ENCODE measurements at regions not wholly inside any gene's neighbourhood (a gene's known extent, or its start where the extent isn't known, plus 50 kb on each side); places are given as distances from the start of the nearest gene placed in this dataset.

GRCh38 chr2:238693337-238694093, 154.4 kb upstream of the TWIST2 start:
- no peak for DNase-seq
- TF ChIP-seq GATA1 (IDR thresholded peaks at IDR 0.05; ENCODE audit: low read depth, low read length) (no peak), POLR2A (IDR thresholded peaks at IDR 0.05; ENCODE audit: low read length) (no peak)

- no peak for TF ChIP-seq POLR2A (IDR thresholded peaks at IDR 0.05; ENCODE audit: low read length)
- TF ChIP-seq GATA1 (IDR thresholded peaks at IDR 0.05; ENCODE audit: low read depth, low read length) = no peak
Measured at GRCh38 chr2:238694136-238694755, 153.6 kb upstream of the TWIST2 start.

GRCh38 chr2:238694922-238695321, 153.0 kb upstream of the TWIST2 start:
- TF ChIP-seq GATA1 (IDR thresholded peaks at IDR 0.05; ENCODE audit: low read depth, low read length) (no peak), POLR2A (IDR thresholded peaks at IDR 0.05; ENCODE audit: low read length) (no peak)
- DNase-seq = no peak

More at GRCh38 chr2:238694136-238694755, 153.6 kb upstream of the TWIST2 start:
- no peak for DNase-seq

- no peak for DNase-seq
- TF ChIP-seq GATA1 (IDR thresholded peaks at IDR 0.05; ENCODE audit: low read depth, low read length) = no peak
- TF ChIP-seq POLR2A (IDR thresholded peaks at IDR 0.05; ENCODE audit: low read length) = no peak
Measured at GRCh38 chr2:238695538-238695937, 152.3 kb upstream of the TWIST2 start.

GRCh38 chr2:238696331-238696730, 151.6 kb upstream of the TWIST2 start:
- TF ChIP-seq POLR2A (IDR thresholded peaks at IDR 0.05; ENCODE audit: low read length) = no peak
- no peak for TF ChIP-seq GATA1 (IDR thresholded peaks at IDR 0.05; ENCODE audit: low read depth, low read length)
- no peak for DNase-seq

- no peak for TF ChIP-seq GATA1 (IDR thresholded peaks at IDR 0.05; ENCODE audit: low read depth, low read length)
- no peak for TF ChIP-seq POLR2A (IDR thresholded peaks at IDR 0.05; ENCODE audit: low read length)
- no peak for DNase-seq
Measured at GRCh38 chr2:238696786-238697185, 151.1 kb upstream of the TWIST2 start.

GRCh38 chr2:238697193-238698071, 150.5 kb upstream of the TWIST2 start:
- TF ChIP-seq POLR2A (IDR thresholded peaks at IDR 0.05; ENCODE audit: low read length) (no peak), GATA1 (IDR thresholded peaks at IDR 0.05; ENCODE audit: low read depth, low read length) (no peak)
- no peak for DNase-seq

GRCh38 chr2:238698072-238698352, 149.9 kb upstream of the TWIST2 start:
- no peak for DNase-seq
- TF ChIP-seq GATA1 (IDR thresholded peaks at IDR 0.05; ENCODE audit: low read depth, low read length) = no peak
- no peak for TF ChIP-seq POLR2A (IDR thresholded peaks at IDR 0.05; ENCODE audit: low read length)

- no peak for DNase-seq
- TF ChIP-seq GATA1 (IDR thresholded peaks at IDR 0.05; ENCODE audit: low read depth, low read length) = no peak
- TF ChIP-seq POLR2A (IDR thresholded peaks at IDR 0.05; ENCODE audit: low read length) = no peak
Measured at GRCh38 chr2:238698451-238699306, 149.2 kb upstream of the TWIST2 start.

GRCh38 chr2:238699307-238700116, 148.4 kb upstream of the TWIST2 start:
- no peak for TF ChIP-seq GATA1 (IDR thresholded peaks at IDR 0.05; ENCODE audit: low read depth, low read length)
- TF ChIP-seq POLR2A (IDR thresholded peaks at IDR 0.05; ENCODE audit: low read length) = no peak
- no peak for DNase-seq

- TF ChIP-seq GATA1 (IDR thresholded peaks at IDR 0.05; ENCODE audit: low read depth, low read length) (no peak), POLR2A (IDR thresholded peaks at IDR 0.05; ENCODE audit: low read length) (no peak)
- DNase-seq = no peak
Measured at GRCh38 chr2:238700117-238700457, 147.8 kb upstream of the TWIST2 start.

- no peak for DNase-seq
- TF ChIP-seq GATA1 (IDR thresholded peaks at IDR 0.05; ENCODE audit: low read depth, low read length) = no peak
- no peak for TF ChIP-seq POLR2A (IDR thresholded peaks at IDR 0.05; ENCODE audit: low read length)
Measured at GRCh38 chr2:238700506-238701340, 147.2 kb upstream of the TWIST2 start.
